Parathyroid adenoma (tissue), 2 donors: ENCODE measurements at regions not wholly inside any gene's neighbourhood (a gene's known extent, or its start where the extent isn't known, plus 50 kb on each side); places are given as distances from the start of the nearest gene placed in this dataset.
"Not testable (repeated sequence)": the region's sequence is repeated elsewhere in the genome, so short reads cannot be mapped to it uniquely, and the experiment has no call there.

Experiments used
- H2AFZ ChIP-seq: fragments of 300-600 bp; sonication (generic); one replicate; pipeline ENCODE4 v1.7.0; 2017; ENCODE audit warnings: antibody characterized with exemption, mild to moderate bottlenecking
- H3K27ac ChIP-seq: fragments of 300-600 bp; sonication (generic); one replicate; pipeline ENCODE4 v1.7.0; 2017
- H3K27me3 ChIP-seq: fragments of 300-600 bp; sonication (generic); one replicate; pipeline ENCODE4 v1.7.0; 2017; ENCODE audit warnings: low read length; ENCODE audit not compliant: control insufficient read depth, insufficient read depth
- H3K36me3 ChIP-seq: fragments of 300-600 bp; sonication (generic); one replicate; pipeline ENCODE4 v1.7.0; 2017; ENCODE audit warnings: low read length; ENCODE audit not compliant: control insufficient read depth, insufficient read depth
- H3K4me1 ChIP-seq: fragments of 300-600 bp; sonication (generic); one replicate; pipeline ENCODE4 v1.7.0; 2017; ENCODE audit warnings: control low read depth
- H3K4me2 ChIP-seq: fragments of 300-600 bp; sonication (generic); one replicate; pipeline ENCODE4 v1.7.0; 2017; ENCODE audit warnings: low read length
- H3K4me3 ChIP-seq: fragments of 300-600 bp; sonication (generic); one replicate; pipeline ENCODE4 v1.7.0; 2017; ENCODE audit warnings: low read depth, low read length
- H3K79me2 ChIP-seq: fragments of 300-600 bp; sonication (generic); one replicate; pipeline ENCODE4 v1.7.0; 2017; ENCODE audit warnings: control low read depth
- H3K9ac ChIP-seq: fragments of 300-600 bp; sonication (generic); one replicate; pipeline ENCODE4 v1.7.0; 2017; ENCODE audit warnings: mild to moderate bottlenecking
- H3K9me3 ChIP-seq: fragments of 300-600 bp; sonication (generic); one replicate; pipeline ENCODE4 v1.7.0; 2017; ENCODE audit warnings: low read length; ENCODE audit not compliant: control insufficient read depth
- TF ChIP-seq, protein P1 (sequence below): fragments of 300-600 bp; sonication (generic); IDR thresholded peaks from one replicate; pipeline ENCODE4 v1.7.0; 2017; ENCODE audit warnings: antibody characterized with exemption, mild to moderate bottlenecking
- donor health status: primary hyperparathyroidism.

DNA sequence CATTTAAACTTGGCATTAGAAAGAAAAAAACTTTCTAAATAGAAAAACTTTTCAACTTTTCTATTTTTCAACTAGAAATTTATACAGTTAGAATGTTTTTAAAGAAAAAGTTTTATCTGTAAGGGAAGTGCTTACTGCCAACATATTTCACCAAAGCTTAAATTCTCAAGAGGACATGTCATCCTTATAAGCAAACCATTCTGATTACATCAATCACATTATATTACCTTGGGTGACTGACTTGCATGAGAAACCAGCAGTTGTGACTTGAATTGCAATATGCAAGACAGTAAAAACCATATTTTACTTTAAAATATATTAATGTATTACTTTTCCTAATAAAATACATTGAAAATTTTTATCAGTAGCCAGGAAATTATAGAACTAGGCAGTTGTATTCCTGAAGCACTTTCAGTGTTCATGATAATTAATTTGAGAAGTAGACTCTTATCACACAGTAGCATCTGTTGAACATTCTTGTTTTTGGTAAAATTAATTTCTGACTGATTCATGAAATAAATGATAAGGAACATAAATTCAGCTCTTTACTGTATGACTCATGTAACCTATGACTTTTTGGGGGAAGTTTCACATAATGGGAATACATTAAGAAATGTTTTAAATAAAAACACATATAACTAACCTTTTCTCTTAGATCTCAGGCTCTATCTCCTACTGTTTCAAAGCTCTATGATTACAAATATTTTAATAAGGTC is 345.0 kb upstream of the CCDC179 start:
- Histone ChIP-seq H3K79me2 (no peaks in the 10 kb centered on the region), H2AFZ (no peak overlapping the region), H3K4me2 (no peak overlapping the region), H3K4me3 (no peak overlapping the region), H3K4me1 (no peaks in the 10 kb centered on the region), H3K9me3 (no peaks in the 10 kb centered on the region), H3K36me3 (no peaks in the 10 kb centered on the region), H3K27ac (no peak overlapping the region), H3K9ac (no peak overlapping the region), H3K27me3 (no peaks in the 10 kb centered on the region)
- TF ChIP-seq, protein P1, sequence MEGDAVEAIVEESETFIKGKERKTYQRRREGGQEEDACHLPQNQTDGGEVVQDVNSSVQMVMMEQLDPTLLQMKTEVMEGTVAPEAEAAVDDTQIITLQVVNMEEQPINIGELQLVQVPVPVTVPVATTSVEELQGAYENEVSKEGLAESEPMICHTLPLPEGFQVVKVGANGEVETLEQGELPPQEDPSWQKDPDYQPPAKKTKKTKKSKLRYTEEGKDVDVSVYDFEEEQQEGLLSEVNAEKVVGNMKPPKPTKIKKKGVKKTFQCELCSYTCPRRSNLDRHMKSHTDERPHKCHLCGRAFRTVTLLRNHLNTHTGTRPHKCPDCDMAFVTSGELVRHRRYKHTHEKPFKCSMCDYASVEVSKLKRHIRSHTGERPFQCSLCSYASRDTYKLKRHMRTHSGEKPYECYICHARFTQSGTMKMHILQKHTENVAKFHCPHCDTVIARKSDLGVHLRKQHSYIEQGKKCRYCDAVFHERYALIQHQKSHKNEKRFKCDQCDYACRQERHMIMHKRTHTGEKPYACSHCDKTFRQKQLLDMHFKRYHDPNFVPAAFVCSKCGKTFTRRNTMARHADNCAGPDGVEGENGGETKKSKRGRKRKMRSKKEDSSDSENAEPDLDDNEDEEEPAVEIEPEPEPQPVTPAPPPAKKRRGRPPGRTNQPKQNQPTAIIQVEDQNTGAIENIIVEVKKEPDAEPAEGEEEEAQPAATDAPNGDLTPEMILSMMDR = no peak

DNA sequence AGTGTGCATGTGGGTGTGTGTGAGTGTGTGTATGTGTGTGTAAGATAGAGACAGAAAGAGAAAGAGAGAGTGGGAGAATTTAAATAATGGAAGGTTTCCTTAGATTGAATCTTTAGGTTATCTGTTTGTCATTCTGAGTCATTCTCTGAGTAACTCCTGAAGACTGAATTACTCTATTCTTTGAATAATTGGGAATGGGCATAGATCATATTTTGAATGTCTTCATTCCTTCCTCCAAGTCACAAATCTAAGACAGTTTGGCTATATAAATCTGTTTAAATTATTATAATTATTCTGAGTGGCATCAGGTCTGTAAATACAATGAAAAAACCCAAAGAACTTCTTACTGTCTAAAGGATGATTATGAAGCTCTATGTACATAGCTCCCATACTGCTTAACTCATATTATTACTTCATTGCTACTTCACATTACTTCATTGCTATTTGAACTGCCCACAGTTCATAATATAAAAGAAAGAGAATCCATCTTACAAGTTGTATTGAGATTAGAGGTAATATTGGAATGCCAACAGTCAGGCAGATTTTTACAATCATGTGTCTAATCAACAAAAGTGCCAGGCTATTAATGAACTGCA is 346.6 kb upstream of the CCDC179 start:
- Histone ChIP-seq H3K9me3 (no peaks in the 10 kb centered on the region), H3K4me3 (no peak overlapping the region), H3K27me3 (no peaks in the 10 kb centered on the region), H3K36me3 (no peaks in the 10 kb centered on the region), H3K4me2 (no peak overlapping the region), H3K9ac (no peak overlapping the region), H2AFZ (no peak overlapping the region), H3K27ac (no peak overlapping the region), H3K4me1 (no peaks in the 10 kb centered on the region), H3K79me2 (no peaks in the 10 kb centered on the region)
- TF ChIP-seq, protein P1 = no peak

DNA sequence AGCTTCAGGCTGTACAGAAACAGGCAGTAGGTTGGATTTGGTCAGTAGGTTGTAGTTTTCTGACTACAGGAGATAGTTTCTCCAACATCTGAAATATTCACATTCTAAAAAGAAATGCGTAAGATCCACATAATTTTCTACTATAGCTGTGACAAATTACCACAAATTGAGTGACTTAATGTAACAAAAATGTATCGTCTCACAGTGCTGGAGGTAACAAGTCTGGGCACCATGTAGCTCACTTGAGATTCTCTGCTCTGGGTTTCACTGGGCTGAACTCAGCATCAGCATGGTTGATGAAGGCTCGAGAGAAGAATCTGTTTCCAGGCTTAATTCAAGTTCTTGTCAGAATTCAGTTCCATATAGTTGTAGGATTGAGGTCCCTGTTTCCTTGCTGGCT is 350.9 kb upstream of the CCDC179 start:
- Histone ChIP-seq H3K36me3 (no peaks in the 10 kb centered on the region), H3K9ac (no peak overlapping the region), H3K4me1 (no peaks in the 10 kb centered on the region), H3K27me3 (no peaks in the 10 kb centered on the region), H3K4me3 (no peak overlapping the region), H3K79me2 (no peaks in the 10 kb centered on the region), H3K4me2 (no peak overlapping the region), H3K9me3 (no peaks in the 10 kb centered on the region), H3K27ac (no peak overlapping the region), H2AFZ (no peak overlapping the region)
- TF ChIP-seq, protein P1 = no peak

DNA sequence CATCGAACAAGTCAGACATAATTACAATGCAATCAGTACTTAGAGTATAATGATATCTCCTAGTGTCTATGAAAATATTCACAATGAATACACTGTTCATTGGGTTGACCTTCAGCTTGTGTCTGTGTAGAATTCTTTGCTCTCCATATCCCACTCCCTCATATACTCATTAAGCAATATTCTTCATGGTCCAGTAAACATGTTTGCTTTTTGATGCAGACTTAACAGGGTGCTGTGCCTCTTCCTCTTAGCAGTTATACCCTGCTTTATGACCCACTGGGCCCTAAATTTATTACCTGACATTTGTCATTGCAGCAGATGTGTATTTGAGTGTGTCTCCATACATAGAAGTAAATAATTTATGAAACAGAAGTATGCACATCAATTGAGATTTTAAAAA is 352.5 kb upstream of the CCDC179 start:
- H3K36me3 ChIP-seq = no peaks in the 10 kb centered on the region
- H3K9me3 ChIP-seq = no peaks in the 10 kb centered on the region
- no peak overlapping the region for H3K4me2 ChIP-seq
- TF ChIP-seq, protein P1 = no peak
- no peak overlapping the region for H3K9ac ChIP-seq
- no peaks in the 10 kb centered on the region for H3K4me1 ChIP-seq
- no peaks in the 10 kb centered on the region for H3K27me3 ChIP-seq
- H3K27ac ChIP-seq = no peak overlapping the region
- H3K4me3 ChIP-seq = no peak overlapping the region
- H3K79me2 ChIP-seq = no peaks in the 10 kb centered on the region
- H2AFZ ChIP-seq = no peak overlapping the region

DNA sequence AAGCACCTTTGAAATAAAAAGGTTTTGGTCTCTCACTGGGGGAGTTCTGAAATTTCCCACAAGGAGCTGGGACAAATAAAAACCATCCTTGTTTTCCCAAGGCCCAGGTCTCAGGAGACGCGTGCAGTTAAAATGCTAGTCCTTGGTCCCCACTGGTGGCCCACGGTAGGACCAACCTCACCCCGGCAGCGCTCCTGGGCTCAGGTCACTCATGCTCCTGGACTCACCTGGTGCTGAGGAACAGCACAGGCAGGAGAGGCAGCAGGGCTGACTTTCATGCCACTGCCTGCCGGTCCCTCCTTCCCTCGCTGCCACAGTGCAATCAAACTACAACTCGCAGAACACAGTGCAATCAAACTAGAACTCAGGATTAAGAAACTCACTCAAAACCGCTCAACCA is 356.8 kb upstream of the CCDC179 start:
- Histone ChIP-seq H2AFZ (no peak overlapping the region), H3K9ac (no peak overlapping the region), H3K27ac (no peak overlapping the region), H3K4me2 (no peak overlapping the region), H3K9me3 (no peaks in the 10 kb centered on the region), H3K36me3 (no peaks in the 10 kb centered on the region), H3K79me2 (no peaks in the 10 kb centered on the region), H3K4me1 (no peaks in the 10 kb centered on the region), H3K27me3 (no peaks in the 10 kb centered on the region), H3K4me3 (no peak overlapping the region)
- TF ChIP-seq, protein P1 = no peak

DNA sequence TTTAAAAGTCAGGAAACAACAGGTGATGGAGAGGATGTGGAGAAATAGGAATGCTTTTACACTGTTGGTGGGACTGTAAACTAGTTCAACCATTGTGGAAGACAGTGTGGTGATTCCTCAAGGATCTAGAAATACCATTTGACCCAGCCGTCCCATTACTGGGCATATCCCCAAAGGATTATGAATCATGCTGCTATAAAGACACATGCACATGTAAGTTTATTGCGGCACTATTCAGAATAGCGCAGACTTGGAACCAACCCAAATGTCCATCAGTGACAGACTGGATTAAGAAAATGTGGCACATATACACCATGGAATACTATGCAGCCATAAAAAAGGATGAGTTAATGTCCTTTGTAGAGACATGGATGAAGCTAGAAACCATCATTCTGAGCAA is 359.8 kb upstream of the CCDC179 start:
- H3K4me2 ChIP-seq, H3K27ac ChIP-seq, H3K27me3 ChIP-seq, H3K4me1 ChIP-seq, H3K9ac ChIP-seq, H3K36me3 ChIP-seq, H3K9me3 ChIP-seq, H3K79me2 ChIP-seq, H3K4me3 ChIP-seq, H2AFZ ChIP-seq: not testable (repeated sequence)
